GM12864 (cell line): ENCODE measurements at regions not wholly inside any gene's neighbourhood (a gene's known extent, or its start where the extent isn't known, plus 50 kb on each side); places are given as distances from the start of the nearest gene placed in this dataset.

Experiments
- DNase-seq: peaks from one replicate; pipeline ENCODE4 v3.0.0-alpha.2; 2011; ENCODE audit warnings: low read depth
- H3K4me3 ChIP-seq: 2 replicates; pipeline ENCODE4 v1.5.1; 2011; ENCODE audit warnings: mild to moderate bottlenecking, low read depth, low read length, control low read depth
- TF ChIP-seq, protein P1 (sequence below): IDR thresholded peaks from 2 replicates; pipeline ENCODE4 v1.5.1; 2011; ENCODE audit warnings: low read depth, mild to moderate bottlenecking, moderate library complexity, low read length, control low read depth, inconsistent platforms; ENCODE audit errors: missing control alignments

DNA sequence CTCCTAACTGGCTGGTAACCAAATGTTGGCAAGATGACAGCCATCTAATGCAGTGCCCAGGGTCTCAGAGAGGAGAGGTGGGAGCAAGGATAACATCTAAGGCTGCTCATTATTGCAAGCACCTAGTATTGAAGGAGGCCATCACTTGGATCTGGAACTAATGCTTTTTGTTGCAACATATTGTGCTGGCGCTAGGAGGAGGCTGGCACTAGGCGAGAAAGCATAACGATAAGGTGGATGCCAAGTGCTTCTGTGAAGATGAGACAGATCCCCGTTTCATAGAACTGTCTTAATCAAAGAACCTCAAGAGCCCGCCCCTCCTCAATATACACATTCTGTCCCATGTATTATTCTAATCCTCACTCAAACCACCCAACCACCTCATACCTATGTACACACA, 774.0 kb downstream of the VRK1 start:
- no peak for DNase-seq
- H3K4me3 ChIP-seq = no peak overlapping the region
- TF ChIP-seq, protein P1, sequence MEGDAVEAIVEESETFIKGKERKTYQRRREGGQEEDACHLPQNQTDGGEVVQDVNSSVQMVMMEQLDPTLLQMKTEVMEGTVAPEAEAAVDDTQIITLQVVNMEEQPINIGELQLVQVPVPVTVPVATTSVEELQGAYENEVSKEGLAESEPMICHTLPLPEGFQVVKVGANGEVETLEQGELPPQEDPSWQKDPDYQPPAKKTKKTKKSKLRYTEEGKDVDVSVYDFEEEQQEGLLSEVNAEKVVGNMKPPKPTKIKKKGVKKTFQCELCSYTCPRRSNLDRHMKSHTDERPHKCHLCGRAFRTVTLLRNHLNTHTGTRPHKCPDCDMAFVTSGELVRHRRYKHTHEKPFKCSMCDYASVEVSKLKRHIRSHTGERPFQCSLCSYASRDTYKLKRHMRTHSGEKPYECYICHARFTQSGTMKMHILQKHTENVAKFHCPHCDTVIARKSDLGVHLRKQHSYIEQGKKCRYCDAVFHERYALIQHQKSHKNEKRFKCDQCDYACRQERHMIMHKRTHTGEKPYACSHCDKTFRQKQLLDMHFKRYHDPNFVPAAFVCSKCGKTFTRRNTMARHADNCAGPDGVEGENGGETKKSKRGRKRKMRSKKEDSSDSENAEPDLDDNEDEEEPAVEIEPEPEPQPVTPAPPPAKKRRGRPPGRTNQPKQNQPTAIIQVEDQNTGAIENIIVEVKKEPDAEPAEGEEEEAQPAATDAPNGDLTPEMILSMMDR = no peak

DNA sequence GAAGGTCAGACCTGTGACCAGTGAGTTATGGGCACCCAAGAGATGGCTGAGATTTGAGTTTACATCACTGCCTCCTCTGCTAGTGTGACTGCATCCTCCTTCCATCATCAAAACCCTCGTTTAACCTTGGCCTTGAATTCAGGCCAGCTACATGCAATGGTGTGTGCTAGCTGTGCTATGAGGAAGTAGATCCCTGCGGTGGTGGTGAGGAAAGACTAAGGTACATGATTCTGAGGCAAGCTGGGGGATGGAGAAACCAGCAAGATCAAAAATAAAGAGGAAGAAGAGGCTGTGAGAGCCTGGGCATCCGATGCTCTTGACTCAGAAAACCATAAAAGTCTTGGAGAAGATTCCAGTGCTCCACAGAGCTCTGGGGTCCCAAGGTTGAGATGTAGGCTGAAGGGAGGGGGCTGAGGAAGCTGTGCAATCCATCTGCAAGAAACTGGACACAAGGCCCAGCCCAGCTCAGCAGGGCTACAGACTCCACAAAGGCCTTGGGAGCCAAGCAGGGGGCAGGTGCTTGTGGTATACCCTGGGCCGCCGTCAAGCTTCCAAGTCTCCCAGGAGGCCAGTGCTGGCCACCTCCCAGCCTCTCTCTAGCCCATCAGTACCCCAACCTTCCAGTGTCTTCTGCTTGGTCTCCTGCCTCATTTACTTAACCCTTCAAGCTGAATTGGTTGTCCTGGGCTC, 774.8 kb downstream of the VRK1 start:
- no peak for DNase-seq
- TF ChIP-seq, protein P1 = no peak
- no peak overlapping the region for H3K4me3 ChIP-seq

DNA sequence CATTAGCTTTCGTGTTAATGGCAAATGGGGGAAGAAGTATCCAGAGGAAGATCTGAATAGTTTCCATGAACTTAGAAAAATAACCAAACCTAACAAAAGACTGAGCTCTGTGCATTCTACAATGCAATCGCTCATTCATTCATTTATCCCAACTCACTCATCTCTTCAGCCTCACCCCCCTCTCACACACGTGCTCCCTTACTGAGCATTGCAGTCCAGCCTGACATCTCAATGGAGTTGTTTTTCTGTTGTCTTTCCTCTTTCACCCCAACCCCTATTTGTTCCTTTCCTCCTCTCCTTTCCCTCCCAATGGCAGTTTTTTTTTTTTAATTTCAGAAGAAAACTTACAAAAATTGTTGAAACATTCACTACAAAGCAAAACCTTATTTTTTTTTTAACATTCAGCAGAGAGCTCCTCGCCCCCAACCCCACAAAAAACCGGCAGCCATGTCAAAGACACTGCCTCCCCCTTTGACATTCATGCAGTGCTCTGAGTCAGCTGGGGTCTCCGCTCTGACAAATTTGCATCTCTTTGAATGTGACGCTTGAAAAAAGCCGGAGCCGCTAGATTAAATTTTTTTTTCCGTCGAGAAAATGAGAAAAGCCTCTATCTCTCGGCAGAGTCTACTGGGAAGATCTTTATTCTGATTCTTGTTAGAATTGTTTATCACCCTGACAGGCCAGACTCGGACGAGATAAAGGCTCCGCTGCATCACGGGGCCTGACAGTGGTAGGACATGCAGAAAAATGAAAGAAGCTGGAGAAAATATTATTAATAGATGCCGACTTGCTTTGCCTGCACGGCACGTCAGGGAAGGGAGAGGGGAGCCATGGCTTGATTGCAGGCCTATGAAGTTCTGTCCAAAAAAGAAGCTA, 775.6 kb downstream of the VRK1 start:
- no peak overlapping the region for H3K4me3 ChIP-seq
- no peak for DNase-seq
- TF ChIP-seq, protein P1 = no peak

DNA sequence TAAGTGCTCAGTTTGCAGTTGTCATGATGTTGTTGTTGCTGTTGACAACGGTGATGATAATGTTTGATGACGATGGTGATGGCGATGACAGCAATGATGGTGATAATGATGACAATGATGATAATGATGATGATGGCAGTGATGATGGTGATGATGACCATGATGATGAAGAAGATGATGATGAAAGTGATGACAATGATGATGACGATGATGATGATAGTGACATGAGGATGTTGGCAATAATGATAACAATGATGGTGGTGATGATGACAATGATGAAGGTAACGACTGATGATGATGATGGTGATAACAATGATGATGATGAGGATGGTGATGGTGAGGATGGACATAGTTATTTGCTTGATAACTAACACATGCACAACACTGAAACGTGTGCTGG, 778.5 kb downstream of the VRK1 start:
- no peak overlapping the region for H3K4me3 ChIP-seq
- TF ChIP-seq, protein P1 = no peak
- DNase-seq = no peak

DNA sequence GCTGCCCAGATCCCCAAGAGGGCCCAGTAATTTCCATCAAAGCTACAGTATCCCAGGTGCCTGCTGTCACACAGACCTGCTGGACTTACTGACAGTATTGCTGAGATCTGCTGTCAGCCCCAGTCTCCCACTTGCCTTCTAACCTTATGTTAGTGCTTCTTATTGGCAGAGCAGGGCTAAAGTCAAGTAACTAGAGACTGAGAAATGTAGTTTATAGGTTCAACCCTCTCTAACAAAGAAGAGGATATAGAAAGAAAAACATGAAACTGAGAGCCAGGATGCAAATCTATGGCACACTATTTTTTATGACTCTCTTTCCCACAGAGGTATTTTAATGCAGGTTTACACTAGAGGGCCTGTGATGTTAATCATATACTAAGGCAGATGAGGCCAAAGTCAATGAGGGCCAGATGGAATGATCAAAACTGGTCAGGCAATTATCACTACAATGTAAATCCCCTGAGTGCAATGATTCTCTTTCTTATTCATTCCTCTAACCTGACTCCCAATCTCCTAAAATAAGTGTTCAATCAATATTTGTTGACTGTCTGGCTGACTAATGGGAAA, 781.9 kb downstream of the VRK1 start:
- TF ChIP-seq, protein P1 = no peak
- DNase-seq = no peak
- H3K4me3 ChIP-seq = no peak overlapping the region

DNA sequence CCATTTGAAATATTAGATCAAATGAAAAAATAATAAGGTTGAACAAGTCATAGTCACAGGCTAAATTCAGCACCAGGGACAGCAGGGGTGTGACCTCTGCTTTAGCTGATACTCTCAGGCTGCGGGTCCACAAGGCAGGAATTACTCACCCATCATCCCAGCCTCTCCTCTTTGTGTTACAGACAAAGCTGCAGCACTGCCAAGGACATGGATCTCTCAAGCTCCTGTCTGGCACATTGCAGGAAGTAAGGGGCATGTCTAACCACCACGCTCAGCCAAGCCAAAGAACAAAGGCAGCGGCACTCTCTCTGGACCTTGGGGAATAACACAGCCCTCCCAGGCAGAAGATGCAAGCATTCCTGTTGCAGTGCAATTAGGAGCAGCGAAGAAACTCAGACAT, 783.8 kb downstream of the VRK1 start:
- DNase-seq = no peak
- no peak overlapping the region for H3K4me3 ChIP-seq
- TF ChIP-seq, protein P1 = no peak
